Neural progenitor cell (in vitro differentiated cells): ENCODE measurements at regions not wholly inside any gene's neighbourhood (a gene's known extent, or its start where the extent isn't known, plus 50 kb on each side); places are given as distances from the start of the nearest gene placed in this dataset.

Experiments used
- EZH2 ChIP-seq: fragments of 200-600 bp; sonication (generic); IDR thresholded peaks from 2 replicates; pipeline ENCODE4 v1.6.1; 2017; ENCODE audit warnings: antibody characterized with exemption, mild to moderate bottlenecking, moderate library complexity
- EZH2phosphoT487 ChIP-seq: fragments of 200-600 bp; sonication (generic); IDR thresholded peaks from 2 replicates; pipeline ENCODE4 v1.6.1; 2017; ENCODE audit warnings: antibody characterized with exemption
- TF ChIP-seq, protein P1 (sequence below): fragments of 200-600 bp; sonication (generic); IDR thresholded peaks from 2 replicates; pipeline ENCODE4 v1.5.1; 2017; ENCODE audit warnings: antibody characterized with exemption, mild to moderate bottlenecking

DNA sequence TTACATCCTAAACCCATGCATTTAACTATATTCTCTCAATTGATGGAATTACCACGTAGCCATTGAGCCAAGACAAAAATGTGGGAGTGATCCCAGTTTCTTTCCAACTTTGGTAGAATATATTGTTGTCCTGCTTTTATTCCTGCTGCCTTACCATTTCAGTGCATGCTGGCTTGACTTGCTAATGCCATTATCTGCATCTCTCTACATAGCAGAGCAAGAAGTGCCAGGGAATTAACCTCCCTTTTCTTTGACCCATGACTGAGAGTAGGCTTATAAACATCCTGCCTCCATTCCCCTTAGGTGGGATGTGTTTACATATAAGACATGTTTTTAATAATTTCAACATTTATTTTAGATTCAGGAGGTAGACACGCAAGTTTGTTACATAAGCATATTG, 1153.4 kb downstream of the IGSF11 start:
- TF ChIP-seq, protein P1, sequence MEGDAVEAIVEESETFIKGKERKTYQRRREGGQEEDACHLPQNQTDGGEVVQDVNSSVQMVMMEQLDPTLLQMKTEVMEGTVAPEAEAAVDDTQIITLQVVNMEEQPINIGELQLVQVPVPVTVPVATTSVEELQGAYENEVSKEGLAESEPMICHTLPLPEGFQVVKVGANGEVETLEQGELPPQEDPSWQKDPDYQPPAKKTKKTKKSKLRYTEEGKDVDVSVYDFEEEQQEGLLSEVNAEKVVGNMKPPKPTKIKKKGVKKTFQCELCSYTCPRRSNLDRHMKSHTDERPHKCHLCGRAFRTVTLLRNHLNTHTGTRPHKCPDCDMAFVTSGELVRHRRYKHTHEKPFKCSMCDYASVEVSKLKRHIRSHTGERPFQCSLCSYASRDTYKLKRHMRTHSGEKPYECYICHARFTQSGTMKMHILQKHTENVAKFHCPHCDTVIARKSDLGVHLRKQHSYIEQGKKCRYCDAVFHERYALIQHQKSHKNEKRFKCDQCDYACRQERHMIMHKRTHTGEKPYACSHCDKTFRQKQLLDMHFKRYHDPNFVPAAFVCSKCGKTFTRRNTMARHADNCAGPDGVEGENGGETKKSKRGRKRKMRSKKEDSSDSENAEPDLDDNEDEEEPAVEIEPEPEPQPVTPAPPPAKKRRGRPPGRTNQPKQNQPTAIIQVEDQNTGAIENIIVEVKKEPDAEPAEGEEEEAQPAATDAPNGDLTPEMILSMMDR, result no peak
- TF ChIP-seq EZH2phosphoT487 (peak; percentile 48), EZH2 (no peak)
